A673 (cell line): ENCODE measurements at regions not wholly inside any gene's neighbourhood (a gene's known extent, or its start where the extent isn't known, plus 50 kb on each side); places are given as distances from the start of the nearest gene placed in this dataset.
A peak's percentile ranks its signal among the peaks of the same experiment; 100 is the strongest.

ENCODE experiments used
- BruUV-seq: library from RNA; stranded (reverse); fragments of 400-500 nt; replicated peaks from 2 replicates; lab custom pipeline; 2021; lab: Mats Ljungman, UMichigan
- CTCF ChIA-PET: fragments of 300-600 bp; sonication (Branson Sonifier 250); formaldehyde crosslinking; loops from one replicate; lab custom pipeline; 2022; ENCODE audit warnings: antibody characterized with exemption; lab: Charles Lee
- POLR2A ChIA-PET: fragments of 300-600 bp; sonication (Branson Sonifier 250); formaldehyde crosslinking; loops from one replicate; lab custom pipeline; 2022; ENCODE audit warnings: antibody characterized with exemption; ENCODE audit not compliant: low non-redundant PET; lab: Charles Lee
- DNase-seq: peaks from one replicate; pipeline ENCODE4 v3.0.0-alpha.2; 2015; ENCODE audit warnings: low spot score
- H3K27ac ChIP-seq: fragments of 200-600 bp; sonication (generic); 2 replicates; pipeline ENCODE4 v1.5.1; 2016; ENCODE audit warnings: mixed run types, low read depth, mild to moderate bottlenecking, mixed read lengths, antibody characterized with exemption, low read length; ENCODE audit not compliant: poor library complexity, severe bottlenecking
- H3K27me3 ChIP-seq: fragments of 200-600 bp; sonication (generic); replicated peaks from 2 replicates; pipeline ENCODE4 v1.6.1; 2017; ENCODE audit warnings: mixed run types, low read depth, mild to moderate bottlenecking, mixed read lengths, antibody characterized with exemption, low read length; ENCODE audit not compliant: insufficient read depth, poor library complexity
- H3K36me3 ChIP-seq: fragments of 200-600 bp; sonication (generic); 2 replicates; pipeline ENCODE4 v1.6.1; 2016; ENCODE audit warnings: mixed run types, mild to moderate bottlenecking, mixed read lengths, antibody characterized with exemption, low read length; ENCODE audit not compliant: insufficient read depth, poor library complexity, severe bottlenecking
- H3K4me1 ChIP-seq: fragments of 200-600 bp; sonication (generic); 2 replicates; pipeline ENCODE4 v1.6.1; 2017; ENCODE audit warnings: mixed run types, mild to moderate bottlenecking, mixed read lengths, antibody characterized with exemption, low read length; ENCODE audit not compliant: insufficient read depth, poor library complexity, severe bottlenecking
- H3K4me3 ChIP-seq: fragments of 200-600 bp; sonication (generic); 2 replicates; pipeline ENCODE4 v1.5.1; 2016; ENCODE audit warnings: low read depth, mixed run types, mild to moderate bottlenecking, mixed read lengths, low read length; ENCODE audit not compliant: poor library complexity, severe bottlenecking
- H3K9me3 ChIP-seq: fragments of 200-600 bp; sonication (generic); 2 replicates; pipeline ENCODE4 v1.6.1; 2016; ENCODE audit warnings: mixed run types, low read depth, mild to moderate bottlenecking, mixed read lengths, antibody characterized with exemption, low read length; ENCODE audit not compliant: poor library complexity, severe bottlenecking
- CTCF ChIP-seq: fragments of 300-800, 200-600 bp; sonication (generic); conservative IDR thresholded peaks from 2 replicates; pipeline ENCODE4 v1.5.1; 2017; ENCODE audit warnings: low read depth, mild to moderate bottlenecking, antibody characterized with exemption, low read length, moderate library complexity, mixed read lengths
- EZH2 ChIP-seq: fragments of 200-600 bp; sonication (generic); IDR thresholded peaks from 2 replicates; pipeline ENCODE4 v1.6.1; 2017; ENCODE audit warnings: borderline replicate concordance, low read depth, mild to moderate bottlenecking, mixed read lengths, antibody characterized with exemption, low read length; ENCODE audit not compliant: poor library complexity, severe bottlenecking
- intact Hi-C: fragments of 100-400 bp; cut with micrococcal nuclease; formaldehyde crosslinking; loops from one replicate; pipeline ENCODE4 v1.10.0; 2022; ENCODE audit not compliant: unreplicated experiment

- ChIA-PET CTCF (no interaction called here), POLR2A (no interaction called here)
- no peak overlapping the region for H3K4me3 ChIP-seq
- peaks cover 4% of the 10 kb centered on the region for H3K9me3 ChIP-seq
- H3K27me3 ChIP-seq = no peaks in the 10 kb centered on the region
- no TSS peak for BruUV-seq
- TF ChIP-seq EZH2 = no peak
- 0 out of 2 replicates have a peak, but pooled peaks have one; percentile 15 for TF ChIP-seq CTCF
- intact Hi-C loops = no loop called here
- no peak overlapping the region for H3K27ac ChIP-seq
- no peaks in the 10 kb centered on the region for H3K4me1 ChIP-seq
- H3K36me3 ChIP-seq = no peaks in the 10 kb centered on the region
- peak; percentile 13 for DNase-seq
Observed at GRCh38 chr4:127352220-127353113, 280.3 kb upstream of the INTU start.

- ChIA-PET POLR2A (no interaction called here), CTCF (no interaction called here)
- peak; percentile 10 for DNase-seq
- Histone ChIP-seq H3K4me3 (no peak overlapping the region), H3K9me3 (no peaks in the 10 kb centered on the region), H3K36me3 (no peaks in the 10 kb centered on the region), H3K27ac (no peak overlapping the region), H3K27me3 (no peaks in the 10 kb centered on the region), H3K4me1 (no peaks in the 10 kb centered on the region)
- intact Hi-C loops = no loop called here
- no TSS peak for BruUV-seq
- TF ChIP-seq CTCF = no peak
- TF ChIP-seq EZH2 = no peak
Observed at GRCh38 chr4:127355743-127356142, 277.0 kb upstream of the INTU start.

DNA sequence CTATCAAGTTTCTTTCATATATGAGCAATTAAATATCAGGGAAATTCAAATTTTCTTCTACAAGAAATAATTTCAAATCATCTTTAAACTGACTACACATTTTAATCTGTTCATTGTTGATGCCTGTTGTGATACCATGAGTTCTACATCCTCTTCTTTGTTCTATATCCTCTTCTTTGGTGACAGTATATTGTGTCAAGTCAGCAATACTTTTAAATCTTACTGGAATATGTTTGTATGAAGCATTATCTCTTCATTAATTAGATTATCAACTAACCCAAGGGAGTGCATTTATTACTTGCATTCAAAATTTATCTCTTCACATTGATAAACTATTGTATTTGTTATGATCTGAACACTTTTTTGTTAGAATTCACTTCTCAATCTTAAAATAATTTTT is 275.0 kb upstream of the INTU start:
- POLR2A ChIA-PET = no interaction called here
- no peaks in the 10 kb centered on the region for H3K4me1 ChIP-seq

More for the DNA sequence above, 275.0 kb upstream of the INTU start:
- DNase-seq = no peak
- Histone ChIP-seq H3K27me3 (no peaks in the 10 kb centered on the region), H3K36me3 (no peaks in the 10 kb centered on the region), H3K4me3 (no peak overlapping the region), H3K9me3 (no peaks in the 10 kb centered on the region), H3K27ac (no peak overlapping the region)
- BruUV-seq = no TSS peak
- intact Hi-C loops = no loop called here
- no peak for TF ChIP-seq EZH2
- no peak for TF ChIP-seq CTCF
- CTCF ChIA-PET = no interaction called here
